ENCODE measurements at regions not wholly inside any gene's neighbourhood (a gene's known extent, or its start where the extent isn't known, plus 50 kb on each side); places are given as distances from the start of the nearest gene placed in this dataset.

GRCh38 chr6:85936916-85937315 lies 294.2 kb upstream of the SYNCRIP start:
- TF ChIP-seq, protein P1, sequence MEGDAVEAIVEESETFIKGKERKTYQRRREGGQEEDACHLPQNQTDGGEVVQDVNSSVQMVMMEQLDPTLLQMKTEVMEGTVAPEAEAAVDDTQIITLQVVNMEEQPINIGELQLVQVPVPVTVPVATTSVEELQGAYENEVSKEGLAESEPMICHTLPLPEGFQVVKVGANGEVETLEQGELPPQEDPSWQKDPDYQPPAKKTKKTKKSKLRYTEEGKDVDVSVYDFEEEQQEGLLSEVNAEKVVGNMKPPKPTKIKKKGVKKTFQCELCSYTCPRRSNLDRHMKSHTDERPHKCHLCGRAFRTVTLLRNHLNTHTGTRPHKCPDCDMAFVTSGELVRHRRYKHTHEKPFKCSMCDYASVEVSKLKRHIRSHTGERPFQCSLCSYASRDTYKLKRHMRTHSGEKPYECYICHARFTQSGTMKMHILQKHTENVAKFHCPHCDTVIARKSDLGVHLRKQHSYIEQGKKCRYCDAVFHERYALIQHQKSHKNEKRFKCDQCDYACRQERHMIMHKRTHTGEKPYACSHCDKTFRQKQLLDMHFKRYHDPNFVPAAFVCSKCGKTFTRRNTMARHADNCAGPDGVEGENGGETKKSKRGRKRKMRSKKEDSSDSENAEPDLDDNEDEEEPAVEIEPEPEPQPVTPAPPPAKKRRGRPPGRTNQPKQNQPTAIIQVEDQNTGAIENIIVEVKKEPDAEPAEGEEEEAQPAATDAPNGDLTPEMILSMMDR (IDR thresholded peaks at IDR 0.05) = no peak
- no peak for TF ChIP-seq POLR2A (IDR thresholded peaks at IDR 0.05)
